IPS-15b (cell line): ENCODE measurements at regions not wholly inside any gene's neighbourhood (a gene's known extent, or its start where the extent isn't known, plus 50 kb on each side); places are given as distances from the start of the nearest gene placed in this dataset.
"Not testable (repeated sequence)": the region's sequence is repeated elsewhere in the genome, so short reads cannot be mapped to it uniquely, and the experiment has no call there.

Source experiments
- H3K27me3 ChIP-seq: one replicate; pipeline ENCODE4 v1.6.1; 2013; ENCODE audit warnings: low read length; ENCODE audit not compliant: control insufficient read depth, insufficient read depth
- H3K36me3 ChIP-seq: one replicate; pipeline ENCODE4 v1.6.1; 2013; ENCODE audit warnings: low read length; ENCODE audit not compliant: control insufficient read depth, insufficient read depth
- H3K4me1 ChIP-seq: one replicate; pipeline ENCODE4 v1.6.1; 2013; ENCODE audit warnings: mild to moderate bottlenecking, low read length; ENCODE audit not compliant: control insufficient read depth, insufficient read depth
- H3K4me3 ChIP-seq: one replicate; pipeline ENCODE4 v1.5.1; 2013; ENCODE audit warnings: low read depth, low read length
- H3K9ac ChIP-seq: one replicate; pipeline ENCODE4 v1.6.1; 2013; ENCODE audit warnings: low read depth, mild to moderate bottlenecking, low read length
- H3K9me3 ChIP-seq: one replicate; pipeline ENCODE4 v1.6.1; 2013; ENCODE audit warnings: mild to moderate bottlenecking, low read length; ENCODE audit not compliant: control insufficient read depth, insufficient read depth

DNA sequence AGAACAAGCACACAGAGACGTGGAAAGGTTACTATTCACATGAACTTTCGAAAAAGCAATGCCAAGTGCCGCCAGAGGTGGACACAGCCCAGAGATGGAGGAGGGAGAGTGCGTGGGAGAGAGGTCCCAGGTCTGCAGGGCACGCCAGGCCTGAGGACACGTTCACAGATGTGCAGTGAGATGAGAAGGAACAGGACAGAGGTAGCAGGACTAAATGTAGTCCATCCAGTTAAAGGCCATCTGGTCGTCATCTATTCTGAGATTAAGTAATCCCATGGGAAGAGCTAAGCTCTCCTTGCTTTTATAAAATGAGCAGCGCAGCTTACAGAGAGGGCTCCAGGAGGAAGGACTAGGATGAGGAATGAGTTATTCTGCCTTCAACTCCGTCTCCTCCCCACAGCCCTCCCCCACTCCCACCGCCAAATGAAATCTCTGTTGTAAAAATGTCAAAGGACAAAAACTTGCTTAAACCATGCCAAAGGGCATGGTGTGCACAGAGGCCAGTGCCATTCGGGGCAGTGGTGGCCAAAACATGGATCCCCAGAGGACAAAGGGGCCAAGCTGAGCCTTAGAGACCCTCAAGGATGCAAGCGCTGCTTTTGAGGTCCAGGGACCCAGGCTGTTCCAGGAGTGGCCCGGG, 85.4 kb upstream of the SLC25A33 start:
- Histone ChIP-seq H3K9me3 (no peaks in the 10 kb centered on the region), H3K27me3 (no peaks in the 10 kb centered on the region), H3K4me3 (no peak overlapping the region), H3K9ac (no peak overlapping the region), H3K36me3 (no peaks in the 10 kb centered on the region), H3K4me1 (no peaks in the 10 kb centered on the region)

DNA sequence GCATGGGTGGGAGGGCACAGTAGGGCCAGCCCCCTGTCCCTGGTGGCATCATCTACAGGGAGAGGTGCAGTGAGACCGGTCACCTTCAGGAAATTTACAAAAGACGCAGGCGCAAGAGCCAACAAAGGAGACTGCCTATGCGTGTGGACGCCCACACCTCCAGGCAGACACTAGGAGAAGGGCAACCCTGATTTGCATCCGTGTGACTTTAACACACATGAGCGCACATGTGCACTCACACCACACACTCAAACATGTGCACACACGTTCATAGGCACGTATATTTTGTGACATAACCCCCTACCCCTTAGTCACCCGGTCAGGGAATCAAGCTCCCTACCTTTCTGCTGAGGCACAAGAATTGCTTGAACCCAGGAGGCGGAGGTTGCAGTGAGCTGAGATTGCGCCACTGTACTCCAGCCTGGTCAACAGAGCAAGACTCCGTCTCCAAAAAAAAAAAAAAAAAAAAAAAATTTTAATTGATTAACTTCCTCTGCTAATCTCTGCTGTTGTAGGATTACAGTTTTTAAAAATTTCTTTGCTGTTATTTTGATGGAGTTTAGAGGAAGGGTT, 84.7 kb upstream of the SLC25A33 start:
- no peaks in the 10 kb centered on the region for H3K36me3 ChIP-seq
- H3K9me3 ChIP-seq, result no peaks in the 10 kb centered on the region
- no peaks in the 10 kb centered on the region for H3K27me3 ChIP-seq
- H3K4me1 ChIP-seq, result no peaks in the 10 kb centered on the region
- no peak overlapping the region for H3K4me3 ChIP-seq
- H3K9ac ChIP-seq, result no peak overlapping the region

DNA sequence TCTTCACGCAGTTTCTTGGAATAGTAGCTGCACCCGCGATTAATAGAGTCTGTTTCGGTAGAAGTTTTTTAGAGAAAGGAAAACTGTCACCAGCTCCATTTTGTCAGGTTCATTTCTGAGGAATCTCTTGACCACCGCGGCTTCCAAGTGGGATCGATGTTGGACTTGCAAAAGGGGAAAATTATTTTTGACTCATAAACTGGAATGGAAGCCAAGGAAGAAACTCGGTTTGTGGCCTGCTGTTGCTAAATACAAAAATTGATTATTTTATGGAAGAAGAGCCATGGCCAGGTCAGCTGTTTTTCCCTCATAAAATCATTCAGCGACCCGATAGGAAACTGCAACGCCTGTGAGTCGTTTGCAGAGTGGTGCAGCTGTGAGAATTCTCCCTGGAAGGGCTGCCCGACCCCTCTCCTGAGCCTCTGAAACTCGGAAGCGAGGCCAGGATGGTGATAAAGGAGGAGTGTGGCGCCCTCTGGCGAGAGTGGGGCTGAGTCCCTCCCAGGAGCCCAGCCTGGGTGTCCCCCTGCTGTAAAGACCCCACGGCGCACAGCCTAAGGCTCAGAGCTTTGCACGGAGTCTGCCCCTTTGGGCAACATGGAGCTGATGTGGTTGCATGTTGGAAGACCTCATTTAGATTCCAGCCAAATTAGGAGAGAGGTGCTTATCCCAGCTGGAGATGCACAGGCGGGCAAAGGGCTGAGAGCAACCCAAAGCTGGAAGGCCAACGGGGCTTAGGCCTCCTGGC, 83.6 kb upstream of the SLC25A33 start:
- Histone ChIP-seq H3K4me3 (no peak overlapping the region), H3K9me3 (no peaks in the 10 kb centered on the region), H3K27me3 (no peaks in the 10 kb centered on the region), H3K4me1 (no peaks in the 10 kb centered on the region), H3K36me3 (no peaks in the 10 kb centered on the region), H3K9ac (no peak overlapping the region)

DNA sequence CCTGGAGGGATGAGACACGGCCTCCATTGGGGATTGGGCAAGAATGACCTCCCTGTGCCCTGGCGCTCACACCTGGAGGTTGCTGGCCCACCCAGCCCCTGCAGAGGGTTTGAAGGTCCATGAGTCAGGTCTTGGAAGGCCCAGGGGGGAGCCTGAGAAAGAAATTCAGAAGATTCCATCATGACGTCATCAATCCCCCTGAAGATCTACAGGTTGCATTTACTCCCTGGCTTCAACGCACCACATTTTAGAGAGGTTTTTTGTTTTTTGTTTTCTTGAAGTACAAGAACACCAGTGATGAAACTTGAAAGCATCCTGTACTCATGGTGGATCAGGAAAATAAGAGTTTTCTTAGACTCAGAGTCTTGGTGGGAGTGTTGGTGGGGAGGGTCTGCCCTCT, 82.4 kb upstream of the SLC25A33 start:
- Histone ChIP-seq H3K36me3 (no peaks in the 10 kb centered on the region), H3K9me3 (no peaks in the 10 kb centered on the region), H3K9ac (no peak overlapping the region), H3K4me3 (no peak overlapping the region), H3K27me3 (no peaks in the 10 kb centered on the region), H3K4me1 (no peaks in the 10 kb centered on the region)

DNA sequence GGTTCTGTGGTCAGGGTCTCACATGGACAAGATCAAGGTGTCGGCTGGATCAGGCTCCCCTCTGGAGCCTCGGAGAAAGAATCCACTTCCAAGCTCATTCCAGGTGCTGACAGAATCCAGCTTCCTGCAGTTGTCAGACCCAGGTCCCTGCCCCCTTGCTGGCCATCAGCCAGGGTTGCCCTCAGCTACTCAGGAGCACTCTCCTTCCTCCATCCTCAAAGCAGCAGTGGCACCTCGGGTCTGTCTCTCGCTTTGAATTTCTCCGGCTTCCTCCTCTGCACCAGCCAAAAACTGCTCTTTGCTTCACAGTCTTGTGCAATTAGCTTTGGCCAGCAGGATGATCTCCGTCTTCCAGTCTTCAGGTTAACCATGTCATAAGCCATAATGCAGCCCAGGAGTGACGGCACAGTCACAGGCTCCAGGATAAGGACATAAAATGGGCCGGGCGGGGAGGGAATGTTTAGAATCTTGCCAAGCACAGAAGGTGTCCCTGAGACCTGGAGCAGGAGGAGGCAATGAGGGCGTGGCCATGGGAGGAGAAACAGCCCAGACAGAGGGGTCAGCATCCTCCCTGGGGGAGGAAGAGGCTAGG, 79.4 kb upstream of the SLC25A33 start:
- no peaks in the 10 kb centered on the region for H3K9me3 ChIP-seq
- no peaks in the 10 kb centered on the region for H3K4me1 ChIP-seq
- no peaks in the 10 kb centered on the region for H3K27me3 ChIP-seq
- no peak overlapping the region for H3K9ac ChIP-seq
- no peak overlapping the region for H3K4me3 ChIP-seq
- H3K36me3 ChIP-seq, result no peaks in the 10 kb centered on the region

DNA sequence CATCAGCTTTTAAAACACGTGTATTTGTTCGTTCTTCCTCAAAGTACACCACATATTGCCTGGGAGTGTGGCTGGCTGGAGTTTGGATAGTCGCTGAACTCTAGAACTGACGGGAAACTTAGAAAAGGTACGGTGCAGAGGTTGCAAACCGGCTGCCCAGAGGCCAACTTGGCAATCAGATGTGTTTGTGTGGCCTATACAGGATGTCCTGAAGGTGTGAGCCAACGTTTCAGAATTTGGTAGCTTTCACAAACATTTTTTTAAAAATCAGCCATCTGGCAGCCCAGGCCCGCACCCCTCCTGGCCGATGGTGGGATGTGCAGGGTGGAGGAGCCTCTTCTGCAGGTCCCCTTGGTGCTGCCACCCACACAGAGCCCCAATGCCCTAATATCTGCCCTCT, 73.6 kb upstream of the SLC25A33 start:
- Histone ChIP-seq H3K4me1 (no peaks in the 10 kb centered on the region), H3K36me3 (no peaks in the 10 kb centered on the region), H3K9ac (no peak overlapping the region), H3K27me3 (no peaks in the 10 kb centered on the region), H3K9me3 (no peaks in the 10 kb centered on the region), H3K4me3 (no peak overlapping the region)

DNA sequence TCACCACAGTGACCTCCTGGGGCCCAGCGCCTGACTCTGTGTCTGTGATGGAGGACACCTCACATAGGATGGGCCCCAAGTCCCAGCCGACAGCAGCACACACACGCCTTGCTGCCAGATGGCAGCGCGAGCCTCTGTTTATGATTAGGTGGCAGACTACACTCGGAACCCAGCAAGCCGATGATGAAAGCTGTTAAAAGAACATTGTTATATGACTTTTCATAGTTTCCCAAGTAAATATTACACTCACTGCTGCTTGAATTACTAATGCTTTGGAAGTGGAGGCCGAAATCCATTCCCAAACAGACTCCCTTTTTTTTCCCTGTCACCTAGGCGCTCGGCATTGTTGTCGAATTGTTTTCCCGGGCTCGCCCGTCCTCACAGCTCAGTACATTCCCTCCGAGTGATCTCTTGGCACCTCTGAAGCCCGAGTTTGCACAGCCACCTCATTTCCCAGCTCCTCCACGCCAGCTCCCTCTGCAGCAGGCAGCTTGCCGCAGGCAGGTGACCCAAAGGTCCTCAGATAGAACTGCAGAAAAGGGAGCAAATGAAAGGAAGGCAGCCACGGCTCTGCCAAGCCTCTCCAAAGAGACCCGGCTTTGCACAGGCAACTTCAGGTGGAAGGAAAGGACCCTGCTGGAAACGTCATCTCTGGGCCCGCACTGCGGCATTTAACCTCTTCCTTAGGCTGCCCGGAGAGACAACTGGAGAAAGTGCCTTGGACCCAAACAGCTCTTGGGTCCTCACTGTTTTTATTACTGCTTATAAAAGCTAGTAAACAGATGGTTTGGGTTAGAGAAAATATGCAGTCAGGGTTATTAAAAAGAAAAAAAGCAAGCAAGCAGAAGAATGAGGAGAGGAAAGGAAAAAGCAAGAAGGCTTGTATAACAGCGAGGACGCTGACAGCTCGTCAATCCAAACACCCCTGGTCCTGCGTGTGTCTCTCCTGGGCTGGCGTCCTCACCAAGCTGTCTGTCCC, 72.2 kb upstream of the SLC25A33 start:
- Histone ChIP-seq H3K27me3 (no peaks in the 10 kb centered on the region), H3K36me3 (no peaks in the 10 kb centered on the region)

DNA sequence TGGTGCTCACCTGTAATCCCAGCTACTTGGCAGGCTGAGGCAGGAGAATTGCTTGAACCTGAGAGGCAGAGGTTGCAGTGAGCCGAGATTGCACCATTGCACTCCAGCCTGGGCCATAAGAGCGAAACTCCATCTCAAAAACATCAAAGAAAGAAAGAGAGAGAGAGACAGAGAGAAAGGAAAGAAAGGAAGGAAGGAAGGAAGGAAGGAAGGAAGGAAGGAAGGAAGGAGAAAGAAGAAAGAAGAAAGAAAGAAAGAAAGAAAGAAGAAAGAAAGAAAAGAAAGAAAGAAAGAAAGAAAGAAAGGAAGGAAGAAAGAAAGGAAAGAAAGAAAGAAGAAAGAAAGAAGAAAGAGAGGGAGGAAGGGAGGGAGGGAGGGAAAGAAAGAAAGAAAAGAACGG, 69.4 kb upstream of the SLC25A33 start:
- H3K4me3 ChIP-seq, H3K27me3 ChIP-seq, H3K4me1 ChIP-seq, H3K9ac ChIP-seq, H3K9me3 ChIP-seq, H3K36me3 ChIP-seq: not testable (repeated sequence)

More for the DNA sequence above, 72.2 kb upstream of the SLC25A33 start:
- no peaks in the 10 kb centered on the region for H3K4me1 ChIP-seq
- no peak overlapping the region for H3K4me3 ChIP-seq
- H3K9me3 ChIP-seq, result no peaks in the 10 kb centered on the region
- H3K9ac ChIP-seq, result no peak overlapping the region

DNA sequence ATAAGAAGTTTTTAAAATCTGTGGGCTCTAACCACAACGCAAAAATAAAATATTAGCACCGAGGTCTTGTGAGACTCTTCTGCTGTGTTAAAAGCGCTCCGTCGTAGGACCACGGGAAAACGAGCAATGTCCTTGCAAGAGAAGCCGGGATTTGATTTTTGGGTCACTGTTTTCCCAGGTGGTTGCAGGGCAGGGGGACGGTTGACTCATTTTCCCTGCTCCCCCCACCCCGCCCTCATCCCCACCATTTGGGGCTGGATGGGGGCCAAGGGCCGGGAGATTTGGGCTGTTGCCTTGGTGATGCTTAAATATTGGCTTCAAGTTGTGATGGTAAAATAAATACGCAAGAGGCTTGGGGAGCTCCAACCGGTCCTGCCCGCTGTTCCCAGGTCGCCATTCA, 67.6 kb upstream of the SLC25A33 start:
- Histone ChIP-seq H3K36me3 (no peaks in the 10 kb centered on the region), H3K9ac (no peak overlapping the region), H3K4me1 (no peaks in the 10 kb centered on the region), H3K9me3 (no peaks in the 10 kb centered on the region), H3K4me3 (no peak overlapping the region), H3K27me3 (no peaks in the 10 kb centered on the region)

DNA sequence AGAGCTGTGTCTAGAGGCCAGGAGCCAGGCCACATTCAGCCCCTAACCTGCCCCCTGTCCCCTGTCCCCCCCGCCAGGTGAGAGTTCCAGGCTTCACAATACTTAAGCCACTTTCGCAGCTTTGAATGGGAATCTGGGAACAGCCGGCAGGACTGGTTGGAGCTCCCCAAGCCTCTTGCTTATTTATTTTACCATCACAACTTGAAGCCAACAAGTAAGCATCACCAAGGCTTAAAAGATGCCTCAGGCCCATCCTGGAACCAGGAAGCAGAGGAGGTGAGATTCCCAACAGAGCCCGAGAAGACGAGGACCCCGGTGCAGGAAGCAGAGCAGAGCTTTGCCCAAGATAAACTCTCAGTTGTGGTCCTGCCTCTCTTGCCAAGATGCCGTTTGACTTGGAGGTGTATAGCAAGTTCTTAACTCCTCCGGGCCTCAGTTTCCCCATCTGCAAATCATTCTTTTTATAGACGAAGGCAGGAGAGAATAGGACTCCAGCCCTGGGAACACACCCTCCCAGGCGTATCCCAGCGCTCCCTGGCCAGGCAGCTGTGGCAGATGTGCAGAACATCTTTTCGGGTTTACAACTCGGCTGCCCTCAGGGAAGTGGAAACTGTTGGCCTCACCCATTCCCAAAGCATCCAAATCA, 66.8 kb upstream of the SLC25A33 start:
- Histone ChIP-seq H3K9me3 (no peaks in the 10 kb centered on the region), H3K9ac (no peak overlapping the region), H3K4me1 (no peaks in the 10 kb centered on the region), H3K4me3 (no peak overlapping the region), H3K36me3 (no peaks in the 10 kb centered on the region), H3K27me3 (no peaks in the 10 kb centered on the region)
